ENCODE measurements at regions not wholly inside any gene's neighbourhood (a gene's known extent, or its start where the extent isn't known, plus 50 kb on each side); places are given as distances from the start of the nearest gene placed in this dataset.

- Histone ChIP-seq H3K9me3 (no peaks in the 10 kb centered on the region), H3K4me3 (no peak overlapping the region), H3K27ac (no peak overlapping the region), H3K36me3 (no peaks in the 10 kb centered on the region), H3K4me1 (no peaks in the 10 kb centered on the region), H3K27me3 (peaks cover 3% of the 10 kb centered on the region)
- TF ChIP-seq POLR2AphosphoS5 (IDR thresholded peaks at IDR 0.05) (peak; percentile 56), POLR2A (IDR thresholded peaks at IDR 0.05) (no peak)
- ATAC-seq, result no peak
- 53 to 66% methylated on average over 3 to 5 of the region's 5 CpGs for WGBS, 2 donors (ENCODE audit: low coverage in 1 of 2)
These were observed 137.0 kb upstream of the AGBL1 start for GRCh38 chr15:85942632-85943031.

DNA sequence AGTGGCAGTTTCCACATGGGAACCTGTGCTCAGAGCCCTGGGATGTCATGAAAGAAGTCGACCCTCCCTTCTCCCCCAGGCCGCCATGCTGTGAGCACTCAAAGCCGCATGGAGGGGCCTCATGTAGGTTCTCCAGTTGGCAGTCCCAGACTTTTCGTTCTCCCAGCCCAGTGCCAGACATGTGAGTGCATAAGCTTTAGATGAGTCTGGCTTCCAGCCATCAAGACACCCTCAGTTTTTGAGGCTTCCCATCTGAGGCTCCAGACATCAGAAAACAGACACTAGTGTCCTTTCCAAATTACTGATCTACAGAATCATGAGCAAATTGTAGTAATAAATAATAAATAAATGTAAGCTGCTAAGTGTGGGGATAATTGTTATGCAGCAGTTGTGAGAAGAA, 136.5 kb upstream of the AGBL1 start:
- H3K9me3 ChIP-seq, result no peaks in the 10 kb centered on the region
- TF ChIP-seq EP300 (IDR thresholded peaks at IDR 0.05) (no peak), POLR2AphosphoS5 (IDR thresholded peaks at IDR 0.05) (no peak), POLR2A (IDR thresholded peaks at IDR 0.05) (no peak), CTCF (IDR thresholded peaks at IDR 0.05) (no peak)
- no peak for ATAC-seq
- no peaks in the 10 kb centered on the region for H3K4me1 ChIP-seq
- peaks cover 9% of the 10 kb centered on the region for H3K27me3 ChIP-seq
- H3K36me3 ChIP-seq, result no peaks in the 10 kb centered on the region
- no peak overlapping the region for H3K27ac ChIP-seq
- 60% methylated on average over 2 of the region's 4 CpGs; no CpG with 5 or more reads in 1 of the 2 donors for WGBS, 2 donors (ENCODE audit: low coverage in 1 of 2)
- H3K4me3 ChIP-seq, result no peak overlapping the region

GRCh38 chr15:85943791-85944190, 135.9 kb upstream of the AGBL1 start:
- TF ChIP-seq POLR2AphosphoS5 (IDR thresholded peaks at IDR 0.05) (no peak), CTCF (IDR thresholded peaks at IDR 0.05) (no peak), POLR2A (IDR thresholded peaks at IDR 0.05) (no peak), EP300 (IDR thresholded peaks at IDR 0.05) (no peak)
- Histone ChIP-seq H3K27ac (no peak overlapping the region), H3K27me3 (peaks cover 9% of the 10 kb centered on the region), H3K9me3 (no peaks in the 10 kb centered on the region), H3K4me3 (no peak overlapping the region), H3K36me3 (no peaks in the 10 kb centered on the region), H3K4me1 (no peaks in the 10 kb centered on the region)
- no peak for ATAC-seq
- WGBS, 2 donors (ENCODE audit: low coverage in 1 of 2), result 60 to 82% methylated on average over 2 of the region's 2 CpGs

DNA sequence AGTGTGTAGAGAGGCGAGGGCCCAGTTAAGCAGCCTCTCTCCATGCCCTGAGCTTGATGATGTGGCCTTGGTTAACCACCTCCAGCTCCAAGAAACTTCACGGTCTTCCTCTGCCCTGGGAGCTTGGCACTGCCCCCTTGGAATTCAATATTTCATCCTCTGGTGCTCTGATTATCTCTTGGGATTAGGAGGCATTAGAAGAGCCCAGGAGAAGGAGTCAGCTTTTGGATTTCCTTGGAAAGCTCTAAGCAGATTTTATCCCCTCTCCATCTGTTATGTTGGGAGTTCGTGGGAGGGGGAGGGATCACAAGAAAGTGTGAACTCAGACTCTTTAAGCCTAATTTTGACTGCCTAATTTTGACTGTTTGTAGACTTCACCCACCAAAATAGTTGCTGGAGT, 132.7 kb upstream of the AGBL1 start:
- no peak for ATAC-seq
- peaks cover 9% of the 10 kb centered on the region for H3K27me3 ChIP-seq
- H3K4me3 ChIP-seq, result no peak overlapping the region
- H3K4me1 ChIP-seq, result no peaks in the 10 kb centered on the region
- H3K9me3 ChIP-seq, result no peaks in the 10 kb centered on the region
- no peaks in the 10 kb centered on the region for H3K36me3 ChIP-seq
- no peak overlapping the region for H3K27ac ChIP-seq
- no peak for TF ChIP-seq POLR2AphosphoS5 (IDR thresholded peaks at IDR 0.05)
- TF ChIP-seq CTCF (IDR thresholded peaks at IDR 0.05), result no peak
- TF ChIP-seq EP300 (IDR thresholded peaks at IDR 0.05), result no peak
- no peak for TF ChIP-seq POLR2A (IDR thresholded peaks at IDR 0.05)
- WGBS, 2 donors (ENCODE audit: low coverage in 1 of 2), result 50 to 80% methylated on average over 1 of the region's 3 CpGs

- H3K4me3 ChIP-seq, result no peak overlapping the region
- no peaks in the 10 kb centered on the region for H3K9me3 ChIP-seq
- 83 to 96% methylated on average over 3 to 4 of the region's 7 CpGs for WGBS, 2 donors (ENCODE audit: low coverage in 1 of 2)
- no peaks in the 10 kb centered on the region for H3K4me1 ChIP-seq
- TF ChIP-seq CTCF (IDR thresholded peaks at IDR 0.05), result no peak
- TF ChIP-seq EP300 (IDR thresholded peaks at IDR 0.05), result no peak
- no peak for TF ChIP-seq POLR2A (IDR thresholded peaks at IDR 0.05)
- no peak for TF ChIP-seq POLR2AphosphoS5 (IDR thresholded peaks at IDR 0.05)
- no peaks in the 10 kb centered on the region for H3K36me3 ChIP-seq
- peaks cover 9% of the 10 kb centered on the region for H3K27me3 ChIP-seq
- ATAC-seq, result no peak
- H3K27ac ChIP-seq, result no peak overlapping the region
These were observed 131.7 kb upstream of the AGBL1 start for GRCh38 chr15:85947936-85948335.
